Bronchial epithelial cell (primary cell): ENCODE measurements at regions not wholly inside any gene's neighbourhood (a gene's known extent, or its start where the extent isn't known, plus 50 kb on each side); places are given as distances from the start of the nearest gene placed in this dataset.

Source experiments
- DNase-seq: peaks from one replicate; pipeline ENCODE4 v3.0.0-alpha.2; 2010; ENCODE audit warnings: low read depth
- FAIRE-seq: peaks from 2 replicates; lab custom pipeline; 2011; peaks lifted over from hg19 to GRCh38; lab: Jason Lieb, UNC
- H3K27me3 ChIP-seq: 2 replicates; pipeline ENCODE4 v1.5.1; 2011; ENCODE audit warnings: low read length; ENCODE audit not compliant: control insufficient read depth, insufficient read depth
- H3K36me3 ChIP-seq: 2 replicates; pipeline ENCODE4 v1.5.1; 2011; ENCODE audit warnings: low read length; ENCODE audit not compliant: control insufficient read depth, insufficient read depth
- H3K4me3 ChIP-seq: 2 replicates; pipeline ENCODE4 v1.5.1; 2011; ENCODE audit warnings: mild to moderate bottlenecking, low read depth, low read length, control low read depth
- TF ChIP-seq, protein P1 (sequence below): IDR thresholded peaks from 2 replicates; pipeline ENCODE4 v1.5.1; 2011; ENCODE audit warnings: mild to moderate bottlenecking, moderate library complexity, low read length, control low read depth, inconsistent platforms; ENCODE audit not compliant: insufficient read depth, severe bottlenecking

DNA sequence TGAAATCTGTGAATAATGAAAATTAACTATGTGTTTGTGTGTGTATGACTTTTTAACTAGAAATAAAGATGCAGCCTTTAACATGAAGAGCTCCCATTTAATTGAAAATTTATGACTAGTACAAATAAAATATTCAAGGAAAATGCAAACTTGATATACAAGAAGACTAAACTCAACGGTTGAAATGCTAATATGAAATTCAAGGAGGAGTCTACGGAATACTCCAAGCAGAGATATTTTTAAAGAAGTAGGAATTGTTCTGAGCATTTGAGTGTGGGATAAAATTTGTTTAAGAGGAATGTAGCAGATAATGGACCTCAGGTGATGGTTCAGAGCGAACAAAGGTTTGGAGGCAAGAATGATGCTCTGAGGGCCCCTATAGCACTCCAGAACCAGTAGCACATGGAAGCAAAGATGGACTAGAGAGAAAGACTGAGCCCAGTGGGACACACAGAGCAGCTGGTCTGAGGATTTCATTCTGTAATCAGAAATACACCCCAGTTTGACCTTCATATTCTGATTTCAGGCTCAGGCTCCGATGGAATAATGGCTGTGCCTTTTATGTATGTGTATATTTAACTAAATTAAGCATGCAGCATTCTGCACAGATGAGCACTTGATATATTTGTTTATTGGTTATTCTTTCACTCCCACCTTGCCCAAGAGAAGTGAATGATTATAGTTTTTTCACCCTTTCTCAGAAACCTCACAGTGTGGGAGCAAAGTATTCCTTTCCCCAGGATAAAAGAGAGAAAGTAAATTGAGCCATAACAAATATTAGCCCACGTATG is 227.1 kb downstream of the ZPLD1 start:
- TF ChIP-seq, protein P1, sequence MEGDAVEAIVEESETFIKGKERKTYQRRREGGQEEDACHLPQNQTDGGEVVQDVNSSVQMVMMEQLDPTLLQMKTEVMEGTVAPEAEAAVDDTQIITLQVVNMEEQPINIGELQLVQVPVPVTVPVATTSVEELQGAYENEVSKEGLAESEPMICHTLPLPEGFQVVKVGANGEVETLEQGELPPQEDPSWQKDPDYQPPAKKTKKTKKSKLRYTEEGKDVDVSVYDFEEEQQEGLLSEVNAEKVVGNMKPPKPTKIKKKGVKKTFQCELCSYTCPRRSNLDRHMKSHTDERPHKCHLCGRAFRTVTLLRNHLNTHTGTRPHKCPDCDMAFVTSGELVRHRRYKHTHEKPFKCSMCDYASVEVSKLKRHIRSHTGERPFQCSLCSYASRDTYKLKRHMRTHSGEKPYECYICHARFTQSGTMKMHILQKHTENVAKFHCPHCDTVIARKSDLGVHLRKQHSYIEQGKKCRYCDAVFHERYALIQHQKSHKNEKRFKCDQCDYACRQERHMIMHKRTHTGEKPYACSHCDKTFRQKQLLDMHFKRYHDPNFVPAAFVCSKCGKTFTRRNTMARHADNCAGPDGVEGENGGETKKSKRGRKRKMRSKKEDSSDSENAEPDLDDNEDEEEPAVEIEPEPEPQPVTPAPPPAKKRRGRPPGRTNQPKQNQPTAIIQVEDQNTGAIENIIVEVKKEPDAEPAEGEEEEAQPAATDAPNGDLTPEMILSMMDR: no peak
- FAIRE-seq (no peak), DNase-seq (no peak)
- no peaks in the 10 kb centered on the region for H3K27me3 ChIP-seq
- H3K4me3 ChIP-seq: no peak overlapping the region
- H3K36me3 ChIP-seq: no peaks in the 10 kb centered on the region

DNA sequence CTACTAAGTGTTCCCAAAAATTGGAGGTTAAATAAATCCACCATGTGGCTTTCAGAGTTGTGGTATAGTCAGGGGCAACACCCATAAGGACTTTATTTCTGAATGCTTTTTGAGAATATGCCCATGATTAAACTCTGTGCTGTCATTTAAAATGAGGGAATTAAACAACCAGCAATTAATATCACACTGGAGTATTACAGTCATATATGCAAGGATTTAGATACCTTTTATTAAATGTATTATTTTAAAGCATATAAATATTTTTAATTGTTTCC is 227.6 kb downstream of the ZPLD1 start:
- no peaks in the 10 kb centered on the region for H3K27me3 ChIP-seq
- TF ChIP-seq, protein P1: no peak
- no peak overlapping the region for H3K4me3 ChIP-seq
- FAIRE-seq (no peak), DNase-seq (no peak)
- no peaks in the 10 kb centered on the region for H3K36me3 ChIP-seq

DNA sequence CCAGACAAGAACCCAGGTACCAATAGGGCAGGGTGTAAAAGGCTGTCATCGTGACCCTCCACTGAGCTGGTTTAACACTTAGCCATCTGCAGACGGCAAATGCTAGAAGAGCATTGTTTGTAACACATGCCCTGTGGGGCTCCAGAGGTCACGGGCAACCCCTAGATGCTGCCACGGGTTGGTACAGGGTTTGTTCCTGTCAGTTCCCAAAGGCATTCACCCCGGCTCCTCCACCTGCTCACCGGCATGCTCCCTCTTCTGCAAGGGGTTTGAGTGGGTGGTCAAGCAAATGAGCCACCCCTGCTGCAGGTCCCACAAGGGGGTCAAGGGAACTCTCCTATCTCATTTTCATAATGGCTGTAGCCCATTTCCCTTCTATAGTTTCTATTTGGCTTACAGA is 229.3 kb downstream of the ZPLD1 start:
- Histone ChIP-seq H3K4me3 (no peak overlapping the region), H3K27me3 (no peaks in the 10 kb centered on the region), H3K36me3 (no peaks in the 10 kb centered on the region)
- FAIRE-seq: no peak
- DNase-seq: no peak
- TF ChIP-seq, protein P1: no peak

DNA sequence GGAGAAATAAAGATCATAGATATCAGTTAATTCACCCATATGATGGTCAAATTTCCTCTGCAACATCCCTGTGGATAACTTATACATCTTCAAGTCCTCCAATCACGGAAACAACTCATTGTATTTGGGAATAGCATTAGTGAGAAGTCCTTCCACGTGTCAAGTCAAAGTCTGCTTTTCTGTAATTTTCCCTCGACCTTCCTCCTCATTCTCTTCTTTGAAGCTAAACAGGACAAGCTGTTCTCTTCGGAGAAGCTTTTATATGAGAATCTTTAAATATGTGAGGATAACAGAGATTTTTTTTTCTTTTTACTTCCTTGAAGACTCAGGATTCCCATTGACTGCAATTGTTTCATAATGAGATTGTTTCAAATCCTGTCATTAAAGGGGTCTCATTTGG is 230.4 kb downstream of the ZPLD1 start:
- DNase-seq (no peak), FAIRE-seq (no peak)
- TF ChIP-seq, protein P1: no peak
- H3K36me3 ChIP-seq: no peaks in the 10 kb centered on the region
- H3K27me3 ChIP-seq: no peaks in the 10 kb centered on the region
- no peak overlapping the region for H3K4me3 ChIP-seq

DNA sequence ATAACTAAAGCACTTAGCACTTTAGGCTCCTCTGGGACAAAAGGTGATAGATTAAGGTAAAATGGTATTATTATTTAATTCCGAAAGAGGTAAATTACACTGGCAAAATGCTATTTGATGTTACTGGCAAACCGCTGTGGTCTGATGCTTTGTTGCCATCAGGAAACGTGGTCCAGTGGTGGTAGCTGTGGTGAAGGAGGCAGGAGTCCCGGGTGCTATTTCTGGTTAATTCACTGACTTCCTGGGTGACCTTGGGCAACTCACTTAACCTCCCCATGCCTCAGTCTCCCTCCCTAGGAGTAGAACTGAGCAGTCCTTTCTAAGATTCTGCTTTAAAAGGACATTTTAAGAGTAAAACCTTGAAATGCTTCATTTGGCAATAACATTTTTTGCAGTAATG is 233.4 kb downstream of the ZPLD1 start:
- FAIRE-seq (no peak), DNase-seq (no peak)
- H3K4me3 ChIP-seq: no peak overlapping the region
- no peaks in the 10 kb centered on the region for H3K36me3 ChIP-seq
- H3K27me3 ChIP-seq: no peaks in the 10 kb centered on the region
- TF ChIP-seq, protein P1: no peak

DNA sequence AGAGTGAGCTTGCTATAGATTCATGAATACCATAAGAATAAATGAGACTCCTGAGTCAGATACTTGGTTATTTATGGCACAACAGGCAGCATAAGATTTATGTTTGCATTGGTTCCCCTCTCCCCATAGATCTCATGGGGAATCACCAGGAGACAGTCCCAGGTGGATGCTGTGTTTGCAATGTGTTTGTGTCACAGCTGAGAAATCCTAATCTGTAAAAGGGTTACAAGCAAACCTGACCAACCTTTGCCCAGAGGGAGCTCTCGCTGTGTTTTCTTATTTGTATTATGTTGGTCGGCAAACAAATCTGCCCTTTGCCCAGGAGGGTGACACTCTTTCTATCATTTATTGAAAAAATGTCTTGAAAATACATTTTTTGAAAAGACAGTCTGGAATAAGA is 236.2 kb downstream of the ZPLD1 start:
- DNase-seq: no peak
- no peak for FAIRE-seq
- Histone ChIP-seq H3K27me3 (peaks cover 1% of the 10 kb centered on the region), H3K36me3 (no peaks in the 10 kb centered on the region), H3K4me3 (no peak overlapping the region)
- TF ChIP-seq, protein P1: no peak
